Thoracic aorta (tissue), 2 donors: ENCODE measurements at regions not wholly inside any gene's neighbourhood (a gene's known extent, or its start where the extent isn't known, plus 50 kb on each side); places are given as distances from the start of the nearest gene placed in this dataset.
"Not testable (repeated sequence)": the region's sequence is repeated elsewhere in the genome, so short reads cannot be mapped to it uniquely, and the experiment has no call there.

Source experiments
- ATAC-seq: fragments of 150-250 bp; one replicate; pipeline ENCODE4 v1.8.0; 2017; ENCODE audit warnings: low read depth; ENCODE audit not compliant: insufficient number of reproducible peaks, low FRiP score
- DNase-seq: peaks from one replicate; pipeline ENCODE4 v3.0.0-alpha.2; 2020; ENCODE audit warnings: low spot score
- H3K27ac ChIP-seq, 2 donors: fragments of 200-600 bp; sonication (generic); 1 replicate in 1 of 2; 2 replicates in 1 of 2; pipeline ENCODE4 v1.5.1; 2016; ENCODE audit warnings: mild to moderate bottlenecking in 2 of 2, moderate library complexity in 2 of 2
- H3K27me3 ChIP-seq: fragments of 200-600 bp; sonication (generic); replicated peaks from 2 replicates; pipeline ENCODE4 v1.6.0; 2016; ENCODE audit warnings: mild to moderate bottlenecking; ENCODE audit not compliant: insufficient read depth
- H3K36me3 ChIP-seq: fragments of 200-600 bp; sonication (generic); one replicate; pipeline ENCODE4 v1.5.1; 2016
- H3K4me1 ChIP-seq, 2 donors: fragments of 200-600 bp; sonication (generic); 1 replicate in 1 of 2; 2 replicates in 1 of 2; pipeline versions ENCODE4 v1.5.1 to v1.6.0; 2016; ENCODE audit warnings: low read depth in 2 of 2, mild to moderate bottlenecking in 1 of 2; ENCODE audit not compliant: control insufficient read depth in 1 of 2
- H3K4me3 ChIP-seq: fragments of 200-600 bp; sonication (generic); 2 replicates; pipeline ENCODE4 v1.5.1; 2016; ENCODE audit warnings: mild to moderate bottlenecking
- H3K9me3 ChIP-seq: fragments of 200-600 bp; sonication (generic); 2 replicates; pipeline ENCODE4 v1.5.1; 2016
- CTCF ChIP-seq: fragments of 200-600 bp; sonication (generic); IDR thresholded peaks from one replicate; pipeline ENCODE4 v1.5.1; 2019; ENCODE audit warnings: antibody characterized with exemption

- ATAC-seq = no peak
Observed at GRCh38 chr14:85182282-85182681, 347.7 kb upstream of the FLRT2 start.

GRCh38 chr14:85186082-85186481 lies 343.9 kb upstream of the FLRT2 start:
- Histone ChIP-seq H3K4me1 (no peaks in the 10 kb centered on the region), H3K27ac (no peak overlapping the region), H3K36me3 (no peaks in the 10 kb centered on the region), H3K4me3 (no peak overlapping the region), H3K27me3 (no peaks in the 10 kb centered on the region), H3K9me3 (no peaks in the 10 kb centered on the region)
- TF ChIP-seq CTCF = no peak
- DNase-seq (no peak), ATAC-seq (no peak)

More at GRCh38 chr14:85182282-85182681, 347.7 kb upstream of the FLRT2 start:
- H3K4me1 ChIP-seq = no peaks in the 10 kb centered on the region
- TF ChIP-seq CTCF = no peak
- H3K27me3 ChIP-seq = no peaks in the 10 kb centered on the region
- H3K9me3 ChIP-seq = no peaks in the 10 kb centered on the region
- H3K4me3 ChIP-seq = no peak overlapping the region
- no peak overlapping the region for H3K27ac ChIP-seq
- DNase-seq = no peak
- H3K36me3 ChIP-seq = no peaks in the 10 kb centered on the region

GRCh38 chr14:85187521-85187920 lies 342.4 kb upstream of the FLRT2 start:
- Histone ChIP-seq H3K27ac (no peak overlapping the region), H3K27me3 (no peaks in the 10 kb centered on the region), H3K36me3 (no peaks in the 10 kb centered on the region), H3K4me1 (no peaks in the 10 kb centered on the region), H3K4me3 (no peak overlapping the region), H3K9me3 (no peaks in the 10 kb centered on the region)
- TF ChIP-seq CTCF = no peak
- no peak for DNase-seq
- no peak for ATAC-seq

GRCh38 chr14:85188836-85189235 lies 341.1 kb upstream of the FLRT2 start:
- Histone ChIP-seq H3K27me3 (no peaks in the 10 kb centered on the region), H3K27ac (no peak overlapping the region), H3K9me3 (no peaks in the 10 kb centered on the region), H3K4me1 (no peaks in the 10 kb centered on the region), H3K4me3 (no peak overlapping the region), H3K36me3 (no peaks in the 10 kb centered on the region)
- TF ChIP-seq CTCF = no peak
- ATAC-seq (no peak), DNase-seq (no peak)

GRCh38 chr14:85189253-85189652 lies 340.7 kb upstream of the FLRT2 start:
- H3K36me3 ChIP-seq, H3K4me3 ChIP-seq, ATAC-seq, DNase-seq, H3K27ac ChIP-seq, H3K4me1 ChIP-seq, H3K27me3 ChIP-seq, H3K9me3 ChIP-seq: not testable (repeated sequence)

GRCh38 chr14:85190251-85190650 lies 339.7 kb upstream of the FLRT2 start:
- ATAC-seq = no peak
- DNase-seq = no peak
- Histone ChIP-seq H3K27me3 (no peaks in the 10 kb centered on the region), H3K27ac (no peak overlapping the region), H3K4me1 (no peaks in the 10 kb centered on the region), H3K36me3 (no peaks in the 10 kb centered on the region), H3K4me3 (no peak overlapping the region), H3K9me3 (no peaks in the 10 kb centered on the region)
- TF ChIP-seq CTCF = no peak
